Fibroblast of upper back skin (primary cell): ENCODE measurements at regions not wholly inside any gene's neighbourhood (a gene's known extent, or its start where the extent isn't known, plus 50 kb on each side); places are given as distances from the start of the nearest gene placed in this dataset.
"Not testable (repeated sequence)": the region's sequence is repeated elsewhere in the genome, so short reads cannot be mapped to it uniquely, and the experiment has no call there.

ENCODE experiments used
- DNase-seq: peaks from one replicate; pipeline ENCODE4 v3.0.0-alpha.2; 2013

DNA sequence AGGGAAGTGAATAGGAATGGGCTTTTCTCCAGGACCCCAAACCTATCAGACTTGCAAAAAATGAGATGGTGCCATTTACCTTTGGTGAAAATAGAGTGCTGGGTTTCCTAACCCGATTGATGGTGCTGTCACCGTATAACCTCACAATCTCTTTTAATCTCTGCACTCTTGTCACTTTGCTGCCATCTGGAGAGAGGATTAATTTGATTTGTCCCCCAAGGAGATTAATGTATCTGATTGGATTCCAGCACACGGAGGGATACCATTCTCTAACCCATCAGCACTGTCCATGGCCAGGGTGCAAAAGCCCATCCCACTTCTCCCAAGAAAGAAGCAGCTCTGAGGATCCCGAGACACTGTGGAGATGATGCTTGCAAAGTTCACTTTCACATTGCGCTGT is 86.3 kb upstream of the NFE2L3 start:
- DNase-seq, result no peak

DNA sequence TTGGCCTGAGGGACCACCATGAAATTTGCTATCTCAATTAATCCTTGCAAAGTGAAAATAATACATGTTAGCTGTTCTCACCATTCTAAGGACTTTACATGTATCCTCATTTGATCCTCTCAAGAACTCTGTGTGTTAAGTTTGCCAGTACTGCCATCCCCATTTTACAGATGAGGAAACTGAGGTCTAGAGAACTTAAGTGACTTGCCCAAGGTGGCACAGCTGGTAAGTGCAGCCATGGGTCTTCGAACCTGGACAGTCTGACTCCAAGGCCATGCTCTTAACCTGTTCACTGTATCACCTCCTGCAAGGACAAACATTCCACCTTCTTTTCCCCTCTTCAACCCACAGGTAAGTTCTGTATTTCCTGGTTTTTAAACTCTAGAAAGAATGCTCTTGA is 85.3 kb upstream of the NFE2L3 start:
- no peak for DNase-seq

DNA sequence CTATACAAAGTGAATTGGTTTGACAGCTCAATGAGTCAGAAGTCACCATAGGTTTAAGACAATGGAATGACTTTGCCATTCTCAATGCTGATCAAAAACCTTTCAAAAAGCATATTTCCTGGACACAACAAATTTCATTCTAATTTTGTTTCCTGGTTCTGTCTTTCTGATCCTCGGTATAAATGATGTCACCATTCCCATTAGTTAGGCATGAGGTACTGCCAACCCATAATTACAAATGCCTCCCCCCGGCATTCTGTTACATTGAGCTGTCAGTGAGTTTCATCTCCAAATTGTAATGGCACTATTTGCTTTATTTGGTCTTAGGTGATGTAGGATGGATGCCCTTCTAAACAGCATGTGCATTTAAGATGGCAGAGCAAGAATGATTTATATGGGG is 81.7 kb upstream of the NFE2L3 start:
- DNase-seq, result no peak

DNA sequence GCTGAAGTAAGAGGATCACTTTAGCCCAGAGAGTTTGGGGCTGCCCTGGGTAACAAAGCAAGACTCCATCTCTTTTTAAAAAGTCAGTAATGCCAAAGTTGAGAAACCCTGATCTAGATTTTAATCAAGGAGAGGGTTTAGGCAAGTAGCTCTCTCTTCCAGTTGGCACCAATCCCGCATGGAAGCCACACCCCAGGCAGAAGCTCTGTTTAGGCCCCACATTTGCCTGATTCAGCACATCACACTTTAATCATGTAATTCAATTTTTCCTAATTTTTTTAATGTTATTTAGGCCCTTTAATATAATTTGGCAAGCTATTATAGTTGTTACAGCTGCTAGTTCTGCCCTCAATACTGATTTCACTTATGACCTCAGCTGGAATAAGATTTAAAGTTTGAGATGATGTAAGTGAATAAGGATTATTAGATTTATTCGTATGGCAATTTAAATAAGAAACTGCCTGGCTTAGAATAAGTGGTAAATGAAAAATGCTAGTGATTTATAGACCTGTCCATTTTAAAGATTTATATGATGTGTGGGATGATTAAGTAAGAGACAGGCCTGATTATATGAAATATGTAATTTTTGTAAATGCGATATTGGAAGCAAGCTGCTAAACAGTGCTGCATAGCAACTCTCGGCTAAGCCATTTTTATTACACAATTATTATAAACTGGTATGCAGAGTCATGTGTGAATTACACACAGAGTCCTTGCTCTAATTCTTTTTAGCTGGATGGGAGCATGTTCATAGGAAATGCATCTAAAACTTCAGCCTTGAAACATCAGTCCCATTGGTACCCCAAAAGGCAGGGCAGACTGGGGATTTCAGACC is 80.2 kb upstream of the NFE2L3 start:
- no peak for DNase-seq

DNA sequence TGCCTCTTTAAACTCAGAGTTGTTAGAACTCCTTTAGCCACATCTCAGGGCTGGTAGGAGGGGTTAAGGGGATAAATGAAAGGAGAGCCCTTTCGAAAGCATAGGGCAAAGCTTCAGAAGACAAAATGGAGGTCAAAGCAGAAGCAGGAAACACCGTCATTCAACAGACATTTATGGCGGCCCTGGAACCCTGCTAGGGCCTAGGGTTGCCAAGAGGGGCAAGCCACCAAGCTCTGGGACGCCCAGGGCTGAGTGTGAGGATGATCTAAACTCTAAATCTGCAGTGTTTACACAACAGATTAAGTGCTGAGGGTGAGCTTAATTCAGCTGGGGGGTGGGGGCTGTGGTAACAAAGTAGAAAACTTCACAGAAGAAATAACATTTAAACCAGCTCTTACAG is 79.0 kb upstream of the NFE2L3 start:
- DNase-seq, result no peak

DNA sequence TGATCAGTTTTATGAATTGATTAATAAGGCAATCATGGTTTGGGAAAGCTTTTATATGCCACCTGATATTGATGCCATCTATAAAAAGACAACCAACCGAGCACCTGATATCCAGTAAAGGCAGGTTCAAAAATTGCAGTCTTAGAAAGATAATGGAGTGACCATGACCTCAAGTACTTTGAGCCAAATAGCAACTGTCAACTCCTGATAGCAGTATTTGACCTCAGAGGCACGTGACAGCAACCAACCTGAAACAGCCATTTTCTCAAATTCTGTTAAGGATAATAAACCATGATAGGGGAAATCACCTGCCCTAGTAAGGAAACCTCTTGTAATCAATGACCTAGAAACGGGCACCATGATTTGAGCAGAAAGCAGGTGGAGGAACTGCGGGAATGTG is 77.1 kb upstream of the NFE2L3 start:
- DNase-seq, result no peak

DNA sequence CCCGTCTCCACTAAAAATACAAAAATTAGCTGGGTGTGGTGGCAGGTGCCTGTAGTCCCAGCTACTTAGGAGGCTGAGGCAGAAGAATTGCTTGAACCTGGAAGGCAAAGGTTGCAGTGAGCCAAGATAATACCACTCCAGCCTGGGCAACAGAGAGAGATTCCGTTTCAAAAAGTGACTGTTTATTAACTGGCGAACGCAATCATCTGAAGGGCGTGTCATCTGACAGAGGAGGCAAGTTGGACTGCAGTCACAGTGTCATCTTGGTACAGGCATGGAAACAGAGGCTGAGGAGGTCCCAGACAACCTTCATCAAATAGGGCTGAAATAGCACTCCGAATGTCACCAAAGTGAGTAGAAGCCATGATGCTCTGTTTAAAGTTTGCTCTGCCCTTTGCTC is 75.3 kb upstream of the NFE2L3 start:
- no peak for DNase-seq

DNA sequence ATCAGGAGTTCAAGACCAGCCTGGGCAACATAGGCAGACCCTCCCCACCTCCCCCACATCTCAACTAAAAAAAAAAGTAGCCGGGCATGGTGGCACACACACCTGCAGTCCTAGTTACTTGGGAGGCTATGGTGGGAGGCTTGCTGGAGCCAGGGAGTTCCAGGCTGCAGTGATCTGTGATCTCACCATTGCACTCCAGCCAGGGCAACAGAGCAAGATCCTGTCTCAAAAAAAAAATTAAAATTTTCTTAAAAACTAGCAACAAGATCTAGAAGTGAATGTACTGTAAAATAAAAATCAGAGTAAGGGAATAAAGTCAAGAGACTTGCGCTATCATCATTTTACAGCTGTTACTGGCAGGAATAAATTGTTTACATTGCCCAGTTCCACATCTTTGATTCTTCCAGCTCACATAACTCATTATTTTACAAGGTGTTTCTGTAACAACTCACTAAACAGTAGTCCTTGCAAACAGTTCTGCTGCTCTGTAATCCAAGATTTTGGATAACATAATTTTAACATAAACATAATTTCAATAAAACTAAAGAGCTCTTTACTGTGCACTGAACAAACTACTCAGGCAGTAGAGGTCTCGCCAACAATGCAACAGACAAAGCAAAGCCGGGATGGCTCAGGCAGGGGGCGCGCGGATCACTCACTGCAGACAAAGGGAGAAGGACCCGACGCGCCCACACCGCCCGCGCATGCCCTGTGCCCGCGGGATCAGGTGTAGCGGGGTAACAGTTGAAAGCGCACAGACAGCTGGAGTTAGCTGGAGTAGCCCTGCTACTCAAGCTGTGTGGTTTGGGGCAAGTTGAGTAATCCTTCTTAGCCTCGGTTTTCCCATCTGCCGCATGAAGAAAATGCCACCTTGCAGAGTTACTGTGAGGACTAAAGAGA is 73.3 kb upstream of the NFE2L3 start:
- peak; percentile 25 for DNase-seq

DNA sequence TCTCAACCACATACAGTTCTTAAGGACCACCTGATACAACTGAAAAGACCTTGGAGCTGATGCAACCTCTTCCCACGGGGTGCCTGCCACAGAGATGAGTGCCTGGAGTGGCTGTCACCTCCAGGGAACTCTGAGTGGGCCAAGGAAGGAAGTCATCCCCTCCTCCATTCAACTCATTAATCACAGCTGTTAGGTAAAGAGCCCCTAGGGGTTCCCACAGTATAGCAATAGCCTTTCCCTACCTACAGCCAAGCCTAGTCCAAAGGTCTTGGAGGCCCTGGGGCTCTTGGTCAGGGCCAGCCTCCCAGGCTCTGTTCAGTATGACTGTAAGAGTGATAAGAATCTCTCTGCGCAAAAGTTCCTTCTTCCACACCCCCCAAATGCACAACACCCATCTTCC is 70.4 kb upstream of the NFE2L3 start:
- DNase-seq, result no peak

DNA sequence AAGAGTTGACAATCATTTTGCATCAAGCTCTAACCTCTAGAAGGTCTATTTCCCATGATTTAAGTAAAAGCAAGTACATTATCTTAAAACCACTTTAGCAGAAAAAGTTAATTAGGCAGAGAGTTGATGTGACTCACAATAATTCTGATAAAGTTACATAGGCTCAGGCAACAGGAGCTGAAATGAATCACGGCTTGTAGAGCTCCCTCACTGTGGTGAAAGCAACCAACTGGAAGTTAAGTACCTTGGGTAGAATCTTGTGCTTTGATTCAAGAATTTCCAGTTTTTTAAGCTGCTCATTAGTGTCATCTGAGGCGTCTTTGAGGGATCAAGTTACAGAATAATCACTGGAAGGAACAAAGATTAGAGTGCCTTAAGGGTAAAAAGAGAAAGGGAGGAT is 68.9 kb upstream of the NFE2L3 start:
- DNase-seq, result no peak

DNA sequence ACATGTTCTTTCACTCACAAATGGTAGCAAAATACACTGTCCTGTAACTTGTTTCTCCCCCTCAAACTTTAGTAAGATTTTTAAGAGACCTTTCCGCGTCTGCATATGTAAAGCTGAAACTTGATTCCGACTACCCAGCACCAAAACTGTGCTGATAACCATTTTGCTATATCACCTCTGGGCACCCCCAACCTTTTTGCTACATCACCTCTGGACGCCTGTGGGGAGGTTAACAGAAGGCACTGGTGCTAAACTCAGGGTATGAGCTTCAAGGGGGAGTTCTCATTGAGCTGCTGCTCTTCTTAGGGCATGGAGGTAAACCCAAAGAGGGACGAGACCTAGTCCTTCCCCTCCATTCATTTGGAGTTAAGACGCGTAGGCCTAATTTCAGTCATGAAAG is 67.6 kb upstream of the NFE2L3 start:
- no peak for DNase-seq

DNA sequence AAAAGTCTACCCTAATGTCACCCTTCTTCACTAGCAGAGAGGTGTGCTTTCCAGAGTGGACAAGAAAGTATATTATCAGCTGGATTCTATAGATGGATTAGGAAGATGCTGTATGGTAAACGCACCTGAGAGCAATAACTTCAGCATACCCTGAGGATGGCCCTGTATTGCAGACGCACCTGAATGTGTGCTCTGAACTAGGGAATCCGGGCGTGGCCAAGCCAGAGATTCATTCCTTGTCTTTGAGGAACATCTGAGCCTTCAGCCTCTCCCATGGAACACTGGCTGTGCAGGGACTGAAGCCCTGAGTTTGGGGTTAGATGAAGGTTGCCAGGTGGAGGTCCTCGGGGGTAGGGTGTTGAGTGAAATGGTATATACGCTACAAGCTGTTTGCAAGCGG is 66.2 kb upstream of the NFE2L3 start:
- DNase-seq, result no peak

DNA sequence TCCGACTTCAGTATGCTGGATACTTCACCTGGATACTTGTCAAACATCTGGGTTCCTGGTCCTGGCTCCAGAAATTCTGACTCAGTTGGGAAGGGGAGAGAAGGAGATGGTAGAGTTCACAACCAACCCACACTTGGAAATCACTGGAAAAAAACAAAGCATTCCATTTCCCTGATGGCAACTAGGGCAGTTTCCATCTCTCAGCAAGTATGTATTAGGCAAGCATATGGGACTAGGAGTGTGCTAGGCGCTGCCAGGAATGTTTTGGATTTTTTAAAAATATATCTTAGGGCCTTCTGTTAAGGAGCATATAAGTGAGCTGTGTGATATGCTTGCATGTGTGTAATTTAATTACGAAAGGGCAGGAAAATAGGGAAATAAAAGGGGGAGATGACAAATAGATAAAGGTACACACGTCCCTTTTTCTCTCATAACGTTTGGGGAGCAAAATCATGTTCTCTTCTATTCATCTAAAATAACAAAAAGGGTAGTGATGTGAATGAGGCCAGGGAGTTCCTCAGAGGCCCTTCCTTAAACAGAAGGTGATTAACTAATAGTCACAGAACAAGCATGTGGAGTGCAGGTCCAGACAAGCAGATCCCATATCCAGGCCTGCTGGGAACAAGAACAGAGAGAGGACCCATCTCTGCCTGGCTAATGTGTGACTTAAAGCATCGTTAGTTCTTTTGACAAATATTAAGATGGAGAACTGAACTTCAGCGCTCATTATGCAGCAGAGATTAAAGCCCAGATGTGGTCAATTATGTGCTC is 64.5 kb upstream of the NFE2L3 start:
- no peak for DNase-seq

DNA sequence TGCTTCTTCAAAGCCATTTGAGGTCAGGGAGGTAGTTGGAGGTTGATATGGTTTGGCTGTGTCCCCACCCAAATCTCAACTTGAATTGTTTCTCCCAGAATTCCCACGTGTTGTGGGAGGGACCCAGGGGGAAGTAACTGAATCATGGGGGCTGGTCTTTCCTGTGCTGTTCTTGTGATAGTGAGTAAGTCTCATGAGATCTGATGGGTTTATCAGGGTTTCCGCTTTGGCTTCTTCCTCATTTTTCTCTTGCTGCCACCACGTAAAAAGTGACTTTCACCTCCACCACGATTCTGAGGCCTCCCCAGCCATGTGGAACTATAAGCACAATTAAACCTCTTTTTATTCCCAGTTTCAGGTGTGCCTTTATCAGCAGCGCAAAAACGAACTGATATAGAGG is 62.5 kb upstream of the NFE2L3 start:
- not testable (repeated sequence) for DNase-seq

DNA sequence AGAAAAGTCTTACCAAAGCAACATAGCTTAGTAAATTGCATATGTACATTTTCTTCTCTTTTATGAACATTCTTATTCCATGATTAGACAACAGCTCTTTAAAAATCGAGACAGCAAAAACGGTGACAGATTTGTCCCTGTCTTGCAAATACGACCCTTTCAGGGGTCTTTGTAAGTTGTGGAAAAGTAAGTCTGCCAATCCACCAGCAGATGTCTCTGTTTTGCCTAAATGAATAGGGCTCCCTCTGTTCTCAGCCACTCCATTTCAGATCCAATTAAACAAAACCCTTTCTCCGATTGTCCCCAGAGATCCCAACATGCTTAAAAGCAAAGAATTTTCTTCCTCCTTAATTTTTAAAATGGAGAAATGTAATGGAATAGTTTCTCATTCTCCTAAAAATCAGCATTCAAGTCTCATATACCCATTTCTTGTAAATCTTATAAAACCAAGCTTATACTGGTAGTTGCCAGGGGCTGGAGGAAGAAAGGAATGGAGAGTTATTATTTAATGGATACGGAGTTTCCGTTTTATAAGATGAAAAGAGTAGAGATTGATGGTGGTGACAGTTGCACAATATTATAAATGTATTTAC is 61.0 kb upstream of the NFE2L3 start:
- peak; percentile 58 for DNase-seq

DNA sequence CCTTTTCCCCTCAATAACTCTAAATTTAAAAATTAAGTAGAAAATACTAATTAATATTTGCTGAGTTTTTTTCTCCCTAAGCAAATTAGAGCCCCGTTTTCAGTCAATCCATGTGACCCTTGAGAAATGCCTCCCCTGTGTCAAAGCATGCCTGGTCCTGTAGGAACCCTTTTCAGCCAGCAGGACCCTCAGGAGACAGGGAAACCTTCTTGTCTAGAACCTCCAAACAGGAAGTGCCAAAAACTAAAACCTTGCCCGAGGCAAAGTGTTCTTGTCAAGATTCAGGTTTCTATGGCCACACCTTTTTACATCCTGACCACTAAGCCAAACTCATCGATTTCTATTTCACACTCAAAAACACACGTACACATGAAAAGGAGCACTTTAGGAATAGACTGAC is 60.1 kb upstream of the NFE2L3 start:
- DNase-seq, result peak; percentile 9

DNA sequence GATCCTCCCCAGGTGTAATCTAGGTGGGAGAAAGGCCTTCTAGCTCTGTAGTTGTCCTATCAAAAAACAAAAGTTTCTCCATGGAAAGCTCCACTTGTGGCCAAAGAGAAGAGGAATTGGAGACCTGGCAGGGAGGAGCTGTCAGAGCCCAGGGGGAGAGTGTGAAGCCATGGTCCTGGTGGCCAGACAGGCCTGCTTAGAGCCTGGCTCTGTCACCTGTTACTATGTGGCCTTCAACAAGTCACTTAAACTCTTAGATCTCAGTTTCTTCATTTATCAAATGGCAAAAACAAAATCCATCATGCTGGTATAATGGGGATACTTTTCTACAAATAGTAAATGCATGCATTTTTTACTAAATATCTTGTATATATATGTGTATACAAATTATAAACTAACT is 59.0 kb upstream of the NFE2L3 start:
- DNase-seq, result no peak

DNA sequence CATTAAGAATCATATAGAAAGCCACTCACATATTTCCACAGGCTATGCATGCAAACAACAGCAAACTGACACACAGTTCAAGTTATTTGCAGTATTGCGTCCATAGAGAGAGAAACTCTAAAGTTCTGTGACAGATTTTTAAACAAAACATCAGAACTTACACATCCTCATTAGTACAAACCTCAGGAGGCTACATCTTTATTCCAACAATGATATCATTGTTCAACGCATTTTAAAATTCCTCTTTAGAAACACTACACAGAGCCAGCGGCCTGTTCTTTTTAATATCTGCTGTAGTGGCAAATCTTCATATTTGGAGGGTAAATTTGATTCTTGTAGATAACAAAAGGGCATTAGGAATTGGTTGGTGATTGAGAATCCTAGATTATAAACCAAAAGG is 55.9 kb upstream of the NFE2L3 start:
- DNase-seq, result no peak

DNA sequence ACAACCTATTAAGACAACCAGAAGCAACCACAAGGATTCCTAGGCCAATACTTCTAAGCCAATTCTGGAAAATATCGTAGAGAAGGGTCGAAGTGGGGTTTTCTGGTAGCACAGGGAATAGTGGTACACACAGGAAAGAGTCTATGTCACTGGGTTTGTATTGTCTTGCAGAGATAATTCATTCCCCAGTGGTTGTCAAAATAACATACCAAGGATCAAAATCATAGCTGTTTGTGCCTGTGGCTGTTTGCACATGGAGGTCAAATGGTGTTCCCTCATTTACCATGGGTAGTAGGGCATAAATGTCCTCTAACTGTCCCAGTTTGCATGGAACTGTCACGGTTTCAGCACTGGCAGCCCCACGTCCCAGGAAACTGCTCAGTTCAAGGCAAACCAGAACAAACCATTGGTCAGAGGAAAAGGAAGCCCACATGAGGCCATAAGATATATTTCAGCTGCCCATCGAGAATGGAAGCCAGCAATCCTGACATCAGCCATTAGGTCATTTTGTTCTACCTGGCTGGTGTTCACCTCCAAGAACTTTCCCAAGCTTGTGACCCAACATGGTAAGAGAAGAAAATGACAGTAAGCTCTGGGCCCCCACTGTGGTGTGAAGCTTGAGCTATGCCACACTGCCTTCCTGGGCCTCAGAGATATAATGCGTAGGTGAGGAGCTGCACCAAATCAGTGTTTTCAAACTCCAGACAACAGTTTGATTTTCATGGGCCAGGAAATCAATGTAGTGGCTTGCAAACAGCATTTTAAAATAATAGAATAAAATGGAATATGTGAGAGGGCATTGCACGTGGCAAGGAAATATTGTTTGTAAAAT is 53.9 kb upstream of the NFE2L3 start:
- DNase-seq, result no peak

DNA sequence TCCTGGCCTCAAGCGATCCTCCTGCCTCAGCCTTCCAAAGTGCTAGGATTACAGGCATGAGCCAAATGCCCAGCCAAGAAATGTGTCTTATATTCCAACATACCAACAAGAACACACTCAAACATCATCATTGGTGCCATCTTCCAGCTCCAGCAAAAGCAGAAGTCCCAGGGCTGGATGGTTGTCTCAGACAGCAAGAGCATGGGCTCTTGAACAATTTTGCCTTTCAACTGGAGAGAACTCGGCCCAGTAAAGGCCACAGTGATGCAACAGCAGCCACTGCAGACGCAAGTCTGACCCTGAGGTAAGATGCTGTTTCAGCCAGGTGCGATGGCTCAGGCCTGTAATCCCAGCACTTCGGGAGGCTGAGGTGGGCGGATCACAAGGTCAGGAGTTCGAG is 52.8 kb upstream of the NFE2L3 start:
- no peak for DNase-seq

DNA sequence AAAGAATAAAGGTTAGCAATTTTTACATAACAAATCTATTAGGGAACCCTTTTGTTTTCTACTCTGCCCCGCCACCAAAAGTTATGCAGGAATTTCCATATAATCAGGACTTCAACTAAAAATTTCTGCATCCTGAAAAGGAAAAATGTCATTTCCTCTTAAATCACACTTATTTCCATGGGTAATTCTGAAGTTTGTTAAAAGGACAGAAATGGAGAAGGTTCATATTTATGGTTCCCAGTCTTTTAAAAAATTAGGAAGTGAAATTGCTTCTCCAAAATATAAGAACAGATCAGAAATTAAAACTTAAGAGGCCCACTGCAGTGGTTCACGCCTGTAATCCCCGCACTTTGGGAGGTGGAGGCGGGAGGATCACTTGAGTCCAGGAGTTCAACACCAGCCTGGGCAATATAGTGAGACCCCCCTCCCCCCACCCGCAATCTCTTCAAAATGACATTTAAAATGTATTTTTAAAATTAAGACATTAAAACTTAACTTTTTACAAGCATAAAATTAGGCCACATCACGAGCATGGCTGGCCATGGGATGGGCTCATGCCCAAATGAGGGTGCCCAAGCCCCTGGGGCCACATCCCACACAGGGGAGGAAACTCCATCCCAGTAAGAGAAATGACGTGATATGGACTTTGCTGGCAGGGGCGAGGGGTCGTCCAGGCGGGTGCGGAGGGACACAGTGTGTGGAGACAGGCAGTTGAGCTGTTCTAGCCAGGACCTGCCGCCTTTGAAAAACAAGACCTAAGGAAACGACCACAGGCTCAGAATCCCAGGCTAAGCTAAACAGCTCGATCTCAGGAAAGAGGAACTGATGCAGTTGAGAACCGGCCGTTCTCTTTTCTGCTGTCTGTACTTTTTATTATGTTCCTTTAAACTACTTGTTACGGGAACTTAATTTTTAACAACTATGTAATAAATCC is 51.3 kb upstream of the NFE2L3 start:
- no peak for DNase-seq
